ENCODE measurements at regions not wholly inside any gene's neighbourhood (a gene's known extent, or its start where the extent isn't known, plus 50 kb on each side); places are given as distances from the start of the nearest gene placed in this dataset.

GRCh38 chr14:29453045-29453444 is 474.6 kb downstream of the PRKD1 start:
- H3K4me1 Mint-ChIP-seq: no peaks in the 10 kb centered on the region
- H3K36me3 Mint-ChIP-seq (ENCODE audit: low read depth): no peaks in the 10 kb centered on the region
- H3K9me3 Mint-ChIP-seq: no peaks in the 10 kb centered on the region
- Histone ChIP-seq H3K36me3 (ENCODE audit: control insufficient read depth, insufficient read depth, low read length) (no peaks in the 10 kb centered on the region), H3K4me1 (ENCODE audit: control insufficient read depth, insufficient read depth, low read length) (no peaks in the 10 kb centered on the region), H3K9ac (ENCODE audit: extremely low read depth, low read length, poor library complexity, severe bottlenecking) (no peak overlapping the region), H3K27ac (ENCODE audit: low read depth, low read length) (no peak overlapping the region), H3K4me3 (ENCODE audit: low read length) (no peak overlapping the region), H3K9me3 (ENCODE audit: control insufficient read depth, low read length) (no peaks in the 10 kb centered on the region), H3K27me3 (ENCODE audit: control insufficient read depth, insufficient read depth, low read length, poor library complexity, severe bottlenecking) (no peaks in the 10 kb centered on the region)
- no peak overlapping the region for H3K27ac Mint-ChIP-seq
- H3K27me3 Mint-ChIP-seq (ENCODE audit: insufficient read depth): no peaks in the 10 kb centered on the region
- H3K4me3 Mint-ChIP-seq: no peak overlapping the region
- no peak for DNase-seq
- TF ChIP-seq CTCF (conservative IDR thresholded peaks at IDR 0.05): no peak

- no peak for TF ChIP-seq CTCF (conservative IDR thresholded peaks at IDR 0.05)
- no peaks in the 10 kb centered on the region for H3K9me3 ChIP-seq (ENCODE audit: control insufficient read depth, low read length)
- no peak overlapping the region for H3K27ac ChIP-seq (ENCODE audit: low read depth, low read length)
- H3K36me3 ChIP-seq (ENCODE audit: control insufficient read depth, insufficient read depth, low read length): no peaks in the 10 kb centered on the region
- no peaks in the 10 kb centered on the region for H3K36me3 Mint-ChIP-seq (ENCODE audit: low read depth)
- no peak overlapping the region for H3K9ac ChIP-seq (ENCODE audit: extremely low read depth, low read length, poor library complexity, severe bottlenecking)
- 53 to 83% methylated on average over 2 to 4 of the region's 4 CpGs for WGBS, 2 experiments (ENCODE audit: insufficient coverage in 1 of 2, insufficient read length in 1 of 2)
- DNase-seq: no peak
- no peak overlapping the region for H3K27ac Mint-ChIP-seq
- H3K4me3 ChIP-seq (ENCODE audit: low read length): no peak overlapping the region
- H3K4me1 ChIP-seq (ENCODE audit: control insufficient read depth, insufficient read depth, low read length): no peaks in the 10 kb centered on the region
- H3K4me3 Mint-ChIP-seq: no peak overlapping the region
- H3K4me1 Mint-ChIP-seq: no peaks in the 10 kb centered on the region
- H3K27me3 ChIP-seq (ENCODE audit: control insufficient read depth, insufficient read depth, low read length, poor library complexity, severe bottlenecking): no peaks in the 10 kb centered on the region
- no peaks in the 10 kb centered on the region for H3K9me3 Mint-ChIP-seq
- H3K27me3 Mint-ChIP-seq (ENCODE audit: insufficient read depth): no peaks in the 10 kb centered on the region
Observed at GRCh38 chr14:29454026-29454693, 473.5 kb downstream of the PRKD1 start.

GRCh38 chr14:29458547-29458946 is 469.1 kb downstream of the PRKD1 start:
- no peaks in the 10 kb centered on the region for H3K9me3 Mint-ChIP-seq
- DNase-seq: no peak
- 100% methylated on average over 1 of the region's 1 CpG; no CpG with 5 or more reads in 1 of the 2 experiments for WGBS, 2 experiments (ENCODE audit: insufficient coverage in 1 of 2, insufficient read length in 1 of 2)
- H3K27me3 Mint-ChIP-seq (ENCODE audit: insufficient read depth): no peaks in the 10 kb centered on the region
- Histone ChIP-seq H3K9me3 (ENCODE audit: control insufficient read depth, low read length) (no peaks in the 10 kb centered on the region), H3K9ac (ENCODE audit: extremely low read depth, low read length, poor library complexity, severe bottlenecking) (no peak overlapping the region), H3K4me3 (ENCODE audit: low read length) (no peak overlapping the region), H3K4me1 (ENCODE audit: control insufficient read depth, insufficient read depth, low read length) (no peaks in the 10 kb centered on the region), H3K27ac (ENCODE audit: low read depth, low read length) (no peak overlapping the region), H3K27me3 (ENCODE audit: control insufficient read depth, insufficient read depth, low read length, poor library complexity, severe bottlenecking) (no peaks in the 10 kb centered on the region), H3K36me3 (ENCODE audit: control insufficient read depth, insufficient read depth, low read length) (no peaks in the 10 kb centered on the region)
- H3K36me3 Mint-ChIP-seq (ENCODE audit: low read depth): no peaks in the 10 kb centered on the region
- no peak for TF ChIP-seq CTCF (conservative IDR thresholded peaks at IDR 0.05)
- H3K4me3 Mint-ChIP-seq: no peak overlapping the region
- no peak overlapping the region for H3K27ac Mint-ChIP-seq
- no peaks in the 10 kb centered on the region for H3K4me1 Mint-ChIP-seq
